Mammary epithelial cell (primary cell): ENCODE measurements at regions not wholly inside any gene's neighbourhood (a gene's known extent, or its start where the extent isn't known, plus 50 kb on each side); places are given as distances from the start of the nearest gene placed in this dataset.

Experiments
- EZH2 ChIP-seq: IDR thresholded peaks from 2 replicates; pipeline ENCODE4 v1.6.1; 2012; ENCODE audit warnings: low read length, inconsistent platforms, borderline replicate concordance
- TF ChIP-seq, protein P1 (sequence below), 2 donors: IDR thresholded peaks in 1 of 2; conservative IDR thresholded peaks in 1 of 2; 2 replicates each; pipeline ENCODE4 v1.5.1; 2011 to 2012; ENCODE audit warnings: inconsistent platforms in 2 of 2, low read length in 2 of 2, mild to moderate bottlenecking in 2 of 2, control low read depth in 1 of 2, low read depth in 1 of 2; ENCODE audit not compliant: insufficient read depth in 1 of 2; ENCODE audit errors: extremely low read depth in 1 of 2

- TF ChIP-seq, protein P1, sequence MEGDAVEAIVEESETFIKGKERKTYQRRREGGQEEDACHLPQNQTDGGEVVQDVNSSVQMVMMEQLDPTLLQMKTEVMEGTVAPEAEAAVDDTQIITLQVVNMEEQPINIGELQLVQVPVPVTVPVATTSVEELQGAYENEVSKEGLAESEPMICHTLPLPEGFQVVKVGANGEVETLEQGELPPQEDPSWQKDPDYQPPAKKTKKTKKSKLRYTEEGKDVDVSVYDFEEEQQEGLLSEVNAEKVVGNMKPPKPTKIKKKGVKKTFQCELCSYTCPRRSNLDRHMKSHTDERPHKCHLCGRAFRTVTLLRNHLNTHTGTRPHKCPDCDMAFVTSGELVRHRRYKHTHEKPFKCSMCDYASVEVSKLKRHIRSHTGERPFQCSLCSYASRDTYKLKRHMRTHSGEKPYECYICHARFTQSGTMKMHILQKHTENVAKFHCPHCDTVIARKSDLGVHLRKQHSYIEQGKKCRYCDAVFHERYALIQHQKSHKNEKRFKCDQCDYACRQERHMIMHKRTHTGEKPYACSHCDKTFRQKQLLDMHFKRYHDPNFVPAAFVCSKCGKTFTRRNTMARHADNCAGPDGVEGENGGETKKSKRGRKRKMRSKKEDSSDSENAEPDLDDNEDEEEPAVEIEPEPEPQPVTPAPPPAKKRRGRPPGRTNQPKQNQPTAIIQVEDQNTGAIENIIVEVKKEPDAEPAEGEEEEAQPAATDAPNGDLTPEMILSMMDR (conservative IDR thresholded peaks at IDR 0.05 in 1 of 2, IDR thresholded peaks at IDR 0.05 in 1 of 2; ENCODE audit: extremely low read depth in 1 of 2, insufficient read depth in 1 of 2, low read depth in 1 of 2, low read length in 2 of 2) = no peak
- no peak for TF ChIP-seq EZH2
These were observed 122.8 kb upstream of the SOX5 start for GRCh38 chr12:24072302-24072701.
